ENCODE measurements at regions not wholly inside any gene's neighbourhood (a gene's known extent, or its start where the extent isn't known, plus 50 kb on each side); places are given as distances from the start of the nearest gene placed in this dataset.

- no peaks in the 10 kb centered on the region for H3K36me3 ChIP-seq
- ATAC-seq (no peak), DNase-seq (no peak)
- H3K27ac ChIP-seq: no peak overlapping the region
- peaks cover 0 to 19% (median 2%) of the 10 kb centered on the region in 12 donors for H3K9me3 ChIP-seq
- 78 to 88% (median 84%) methylated on average over 1 of the region's 1 CpG for WGBS, 4 donors
- intact Hi-C loops (cut with DNase I): no loop called here
- no peak overlapping the region for H3K4me3 ChIP-seq
- TF ChIP-seq, protein P1, sequence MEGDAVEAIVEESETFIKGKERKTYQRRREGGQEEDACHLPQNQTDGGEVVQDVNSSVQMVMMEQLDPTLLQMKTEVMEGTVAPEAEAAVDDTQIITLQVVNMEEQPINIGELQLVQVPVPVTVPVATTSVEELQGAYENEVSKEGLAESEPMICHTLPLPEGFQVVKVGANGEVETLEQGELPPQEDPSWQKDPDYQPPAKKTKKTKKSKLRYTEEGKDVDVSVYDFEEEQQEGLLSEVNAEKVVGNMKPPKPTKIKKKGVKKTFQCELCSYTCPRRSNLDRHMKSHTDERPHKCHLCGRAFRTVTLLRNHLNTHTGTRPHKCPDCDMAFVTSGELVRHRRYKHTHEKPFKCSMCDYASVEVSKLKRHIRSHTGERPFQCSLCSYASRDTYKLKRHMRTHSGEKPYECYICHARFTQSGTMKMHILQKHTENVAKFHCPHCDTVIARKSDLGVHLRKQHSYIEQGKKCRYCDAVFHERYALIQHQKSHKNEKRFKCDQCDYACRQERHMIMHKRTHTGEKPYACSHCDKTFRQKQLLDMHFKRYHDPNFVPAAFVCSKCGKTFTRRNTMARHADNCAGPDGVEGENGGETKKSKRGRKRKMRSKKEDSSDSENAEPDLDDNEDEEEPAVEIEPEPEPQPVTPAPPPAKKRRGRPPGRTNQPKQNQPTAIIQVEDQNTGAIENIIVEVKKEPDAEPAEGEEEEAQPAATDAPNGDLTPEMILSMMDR (IDR thresholded peaks at IDR 0.05): no peak
- no peak for TF ChIP-seq POLR2A (IDR thresholded peaks at IDR 0.05)
- no peaks in the 10 kb centered on the region for H3K27me3 ChIP-seq
- peaks cover 0 to 6% (median 0%) of the 10 kb centered on the region in 12 donors for H3K4me1 ChIP-seq
Measured at GRCh38 chr5:40001796-40002195, 577.0 kb upstream of the DAB2 start.

- ATAC-seq (no peak), DNase-seq (no peak)
- Histone ChIP-seq H3K4me3 (no peak overlapping the region), H3K27me3 (no peaks in the 10 kb centered on the region), H3K36me3 (no peaks in the 10 kb centered on the region), H3K27ac (peak overlapping the region in 1 of 12 donors; percentile 7), H3K9me3 (peaks cover 0 to 9% (median 0%) of the 10 kb centered on the region in 12 donors), H3K4me1 (peaks cover 0 to 6% (median 0%) of the 10 kb centered on the region in 12 donors)
- intact Hi-C loops (cut with DNase I): no loop called here
- no peak for TF ChIP-seq POLR2A (IDR thresholded peaks at IDR 0.05)
- TF ChIP-seq, protein P1 (IDR thresholded peaks at IDR 0.05): no peak
Measured at GRCh38 chr5:39998518-39998917, 573.7 kb upstream of the DAB2 start.

GRCh38 chr5:39995990-39996389, 571.2 kb upstream of the DAB2 start:
- H3K27ac ChIP-seq: no peak overlapping the region
- no peak for ATAC-seq
- H3K9me3 ChIP-seq: no peaks in the 10 kb centered on the region
- TF ChIP-seq, protein P1 (IDR thresholded peaks at IDR 0.05): no peak
- TF ChIP-seq POLR2A (IDR thresholded peaks at IDR 0.05): no peak
- WGBS, 4 donors: 73 to 87% (median 80%) methylated on average over 1 of the region's 1 CpG
- no peak overlapping the region for H3K4me3 ChIP-seq
- no peaks in the 10 kb centered on the region for H3K36me3 ChIP-seq
- intact Hi-C loops (cut with DNase I): no loop called here
- peaks cover 0 to 6% (median 0%) of the 10 kb centered on the region in 12 donors for H3K4me1 ChIP-seq
- DNase-seq: no peak
- H3K27me3 ChIP-seq: no peaks in the 10 kb centered on the region

GRCh38 chr5:39992617-39993202, 567.9 kb upstream of the DAB2 start:
- WGBS, 4 donors: 66 to 82% (median 73%) methylated on average over 2 of the region's 2 CpGs
- H3K27me3 ChIP-seq: no peaks in the 10 kb centered on the region

More at GRCh38 chr5:39992617-39993202, 567.9 kb upstream of the DAB2 start:
- no peaks in the 10 kb centered on the region for H3K36me3 ChIP-seq
- no peak overlapping the region for H3K27ac ChIP-seq
- H3K4me3 ChIP-seq: no peak overlapping the region
- no peak for TF ChIP-seq POLR2A (IDR thresholded peaks at IDR 0.05)
- TF ChIP-seq, protein P1 (IDR thresholded peaks at IDR 0.05): no peak
- H3K9me3 ChIP-seq: no peaks in the 10 kb centered on the region
- intact Hi-C loops (cut with DNase I): no loop called here
- DNase-seq (no peak), ATAC-seq (no peak)
- no peaks in the 10 kb centered on the region for H3K4me1 ChIP-seq

All from heart left ventricle (tissue), 16 donors.